MCF 10A (cell line): ENCODE measurements at regions not wholly inside any gene's neighbourhood (a gene's known extent, or its start where the extent isn't known, plus 50 kb on each side); places are given as distances from the start of the nearest gene placed in this dataset.

ENCODE experiments used
- BruUV-seq: library from RNA; stranded (reverse); fragments of 400-500 nt; replicated peaks from 2 replicates; lab custom pipeline; 2021; lab: Mats Ljungman, UMichigan
- CTCF ChIA-PET: fragments of 300-600 bp; sonication (Branson Sonifier 250); formaldehyde crosslinking; extraction: SDS; loops from one replicate; lab custom pipeline; 2021; ENCODE audit warnings: antibody characterized with exemption, inconsistent platforms; lab: Yijun Ruan, JAX
- POLR2A ChIA-PET: fragments of 300-600, 350-650 bp; sonication (Branson Sonifier 250); formaldehyde crosslinking; extraction: SDS; loops from one replicate; lab custom pipeline; 2020; ENCODE audit warnings: antibody characterized with exemption, inconsistent platforms; lab: Yijun Ruan, JAX
- DNase-seq: peaks from one replicate; pipeline ENCODE4 v3.0.0-alpha.2; 2018; ENCODE audit not compliant: unreplicated experiment
- H3K27ac Mint-ChIP-seq: one replicate; pipeline ENCODE4 v1.8.0; 2022; ENCODE audit warnings: mild to moderate bottlenecking, low read depth, mixed read lengths; ENCODE audit not compliant: unreplicated experiment
- H3K27me3 Mint-ChIP-seq: one replicate; pipeline ENCODE4 v1.8.0; 2022; ENCODE audit warnings: mixed read lengths; ENCODE audit not compliant: insufficient read depth, unreplicated experiment
- H3K36me3 Mint-ChIP-seq: one replicate; pipeline ENCODE4 v1.8.0; 2022; ENCODE audit warnings: mild to moderate bottlenecking, moderate library complexity, mixed read lengths; ENCODE audit not compliant: insufficient read depth, unreplicated experiment
- H3K4me1 Mint-ChIP-seq: one replicate; pipeline ENCODE4 v1.8.0; 2022; ENCODE audit warnings: mixed read lengths; ENCODE audit not compliant: insufficient read depth, unreplicated experiment
- H3K4me3 Mint-ChIP-seq: one replicate; pipeline ENCODE4 v1.8.0; 2022; ENCODE audit warnings: mild to moderate bottlenecking, moderate library complexity, mixed read lengths; ENCODE audit not compliant: unreplicated experiment
- H3K9me3 Mint-ChIP-seq: one replicate; pipeline ENCODE4 v1.8.0; 2022; ENCODE audit warnings: mixed read lengths; ENCODE audit not compliant: unreplicated experiment
- intact Hi-C: fragments of 100-400 bp; cut with micrococcal nuclease; formaldehyde crosslinking; loops from 2 replicates; pipeline ENCODE4 v1.14.1; 2022
- TF ChIP-seq, protein P1 (sequence below): fragments of 200-600 bp; IDR thresholded peaks from one replicate; pipeline ENCODE4 v1.8.0; 2022; ENCODE audit warnings: antibody characterized with exemption, mild to moderate bottlenecking; ENCODE audit not compliant: unreplicated experiment

- no TSS peak for BruUV-seq
- Mint-ChIP-seq H3K27ac (no peak overlapping the region), H3K4me1 (no peaks in the 10 kb centered on the region), H3K27me3 (no peaks in the 10 kb centered on the region), H3K9me3 (no peaks in the 10 kb centered on the region), H3K4me3 (no peak overlapping the region), H3K36me3 (no peaks in the 10 kb centered on the region)
- intact Hi-C loops: no loop called here
- ChIA-PET POLR2A (interaction anchor here (0.9 kb wide), 1 partner anchor 9 kb away, joined by 3 read pairs; no protein-coding TSS in a partner anchor), CTCF (interaction anchor here (0.6 to 0.8 kb wide), 3 partner anchors 82 to 1604 kb away, joined by 3 to 4 read pairs (median 3); no protein-coding TSS in a partner anchor)
- no peak for DNase-seq
- TF ChIP-seq, protein P1, sequence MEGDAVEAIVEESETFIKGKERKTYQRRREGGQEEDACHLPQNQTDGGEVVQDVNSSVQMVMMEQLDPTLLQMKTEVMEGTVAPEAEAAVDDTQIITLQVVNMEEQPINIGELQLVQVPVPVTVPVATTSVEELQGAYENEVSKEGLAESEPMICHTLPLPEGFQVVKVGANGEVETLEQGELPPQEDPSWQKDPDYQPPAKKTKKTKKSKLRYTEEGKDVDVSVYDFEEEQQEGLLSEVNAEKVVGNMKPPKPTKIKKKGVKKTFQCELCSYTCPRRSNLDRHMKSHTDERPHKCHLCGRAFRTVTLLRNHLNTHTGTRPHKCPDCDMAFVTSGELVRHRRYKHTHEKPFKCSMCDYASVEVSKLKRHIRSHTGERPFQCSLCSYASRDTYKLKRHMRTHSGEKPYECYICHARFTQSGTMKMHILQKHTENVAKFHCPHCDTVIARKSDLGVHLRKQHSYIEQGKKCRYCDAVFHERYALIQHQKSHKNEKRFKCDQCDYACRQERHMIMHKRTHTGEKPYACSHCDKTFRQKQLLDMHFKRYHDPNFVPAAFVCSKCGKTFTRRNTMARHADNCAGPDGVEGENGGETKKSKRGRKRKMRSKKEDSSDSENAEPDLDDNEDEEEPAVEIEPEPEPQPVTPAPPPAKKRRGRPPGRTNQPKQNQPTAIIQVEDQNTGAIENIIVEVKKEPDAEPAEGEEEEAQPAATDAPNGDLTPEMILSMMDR: no peak
Measured at GRCh38 chr18:2442726-2443275, 128.5 kb downstream of the METTL4 start.

- Mint-ChIP-seq H3K27me3 (no peaks in the 10 kb centered on the region), H3K4me1 (peaks cover 5% of the 10 kb centered on the region), H3K36me3 (no peaks in the 10 kb centered on the region), H3K9me3 (no peaks in the 10 kb centered on the region), H3K27ac (no peak overlapping the region), H3K4me3 (no peak overlapping the region)
- no TSS peak for BruUV-seq
- ChIA-PET CTCF (interaction anchor here (0.7 kb wide), 1 partner anchor 1605 kb away, joined by 3 read pairs; no protein-coding TSS in a partner anchor), POLR2A (no interaction called here)
- TF ChIP-seq, protein P1: no peak
- no peak for DNase-seq
- intact Hi-C loops: no loop called here
Measured at GRCh38 chr18:2444201-2444875, 127.0 kb downstream of the METTL4 start.

DNA sequence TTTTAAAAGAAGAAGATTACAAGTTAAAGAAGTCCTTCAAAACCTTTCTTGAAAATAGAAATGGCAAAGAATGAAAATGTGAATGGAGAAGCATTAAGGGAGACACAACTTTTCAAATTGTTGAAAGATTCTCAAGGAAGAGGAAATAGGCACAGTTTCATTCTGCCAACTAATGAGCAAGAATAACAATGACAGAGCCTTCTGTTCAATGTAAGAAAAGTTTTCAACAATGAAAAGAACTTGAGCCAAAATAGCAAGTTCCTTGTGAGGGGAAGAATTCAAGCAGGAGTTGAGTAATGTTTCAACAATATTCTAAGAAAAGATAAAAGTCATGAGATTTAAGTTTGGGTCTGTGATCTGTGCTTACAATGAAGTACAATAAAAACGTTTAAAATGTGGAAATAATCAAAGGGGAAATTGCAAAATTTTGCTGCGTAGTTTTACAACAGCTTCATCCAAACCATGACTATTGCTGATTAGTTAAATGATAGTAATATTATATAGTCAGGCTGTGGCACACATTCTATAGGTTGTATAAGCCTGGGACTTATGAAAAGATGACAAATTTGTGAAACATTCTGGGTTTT is 122.6 kb downstream of the METTL4 start:
- CTCF ChIA-PET: interaction anchor here (0.6 to 0.7 kb wide), 2 partner anchors 260 to 303 kb away, joined by 3 read pairs; no protein-coding TSS in a partner anchor
- POLR2A ChIA-PET: interaction anchor here (1.1 kb wide), 1 partner anchor 398 kb away, joined by 4 read pairs; no protein-coding TSS in a partner anchor
- H3K27me3 Mint-ChIP-seq: no peaks in the 10 kb centered on the region
- TF ChIP-seq, protein P1: no peak
- intact Hi-C loops: no loop called here
- no peaks in the 10 kb centered on the region for H3K36me3 Mint-ChIP-seq
- no peak for DNase-seq
- H3K9me3 Mint-ChIP-seq: no peaks in the 10 kb centered on the region
- H3K4me3 Mint-ChIP-seq: no peak overlapping the region
- no peak overlapping the region for H3K27ac Mint-ChIP-seq
- peaks cover 5% of the 10 kb centered on the region for H3K4me1 Mint-ChIP-seq
- BruUV-seq: no TSS peak

- no peak for DNase-seq
- H3K9me3 Mint-ChIP-seq: peaks cover 9% of the 10 kb centered on the region
- no peak overlapping the region for H3K27ac Mint-ChIP-seq
- ChIA-PET CTCF (no interaction called here), POLR2A (no interaction called here)
- TF ChIP-seq, protein P1: no peak
- no peaks in the 10 kb centered on the region for H3K36me3 Mint-ChIP-seq
- no peaks in the 10 kb centered on the region for H3K27me3 Mint-ChIP-seq
- H3K4me1 Mint-ChIP-seq: peaks cover 5% of the 10 kb centered on the region
- BruUV-seq: no TSS peak
- no peak overlapping the region for H3K4me3 Mint-ChIP-seq
- intact Hi-C loops: no loop called here
Measured at GRCh38 chr18:2451556-2451955, 119.7 kb downstream of the METTL4 start.
